Left lung (tissue), 4 donors: ENCODE measurements at regions not wholly inside any gene's neighbourhood (a gene's known extent, or its start where the extent isn't known, plus 50 kb on each side); places are given as distances from the start of the nearest gene placed in this dataset.

ENCODE experiments used
- ATAC-seq: fragments of 200-7000 bp; cut with Tn5 transposase; one replicate; pipeline ENCODE4 v1.9.1; 2020; ENCODE audit warnings: moderate library complexity
- DNase-seq, 4 donors: peaks; one replicate each; pipeline ENCODE4 v3.0.0-alpha.2; 2013 to 2020
- H3K27ac ChIP-seq, 2 donors: fragments of 200-600 bp; sonication (generic) in 1 of 2; one replicate each; pipeline versions ENCODE4 v1.5.0 to v1.8.0; 2020 to 2021
- H3K27me3 ChIP-seq, 2 donors: fragments of 200-600 bp; sonication (generic) in 1 of 2; one replicate each; pipeline versions ENCODE4 v1.5.0 to v1.8.0; 2020 to 2021
- H3K36me3 ChIP-seq, 2 donors: fragments of 200-600 bp; sonication (generic) in 1 of 2; one replicate each; pipeline versions ENCODE4 v1.5.0 to v1.8.0; 2020 to 2021
- H3K4me1 ChIP-seq, 2 donors: fragments of 200-600 bp; one replicate each; pipeline ENCODE4 v1.8.0; 2021
- H3K4me3 ChIP-seq, 2 donors: fragments of 200-600 bp; sonication (generic) in 1 of 2; one replicate each; pipeline versions ENCODE4 v1.5.0 to v1.8.0; 2020 to 2021; ENCODE audit warnings: mild to moderate bottlenecking in 1 of 2
- H3K9me3 ChIP-seq, 2 donors: fragments of 200-600 bp; sonication (generic) in 1 of 2; one replicate each; pipeline versions ENCODE4 v1.5.0 to v1.8.0; 2020 to 2021
- intact Hi-C, 2 donors: fragments of 100-400 bp; cut with DNase I; formaldehyde crosslinking; loops; one replicate each; pipeline versions ENCODE4 v1.11.2 to v1.14.2; 2022
- TF ChIP-seq, protein P1 (sequence below), 2 donors: fragments of 200-600 bp; sonication (generic) in 1 of 2; IDR thresholded peaks; one replicate each; pipeline versions ENCODE4 v1.5.0 to v1.8.0; 2021; ENCODE audit warnings: antibody characterized with exemption in 2 of 2
- donor health status: DM: no; HTN: yes; CAD: no.
- donor health status: DM: no; HTN: no; CAD: no.

DNA sequence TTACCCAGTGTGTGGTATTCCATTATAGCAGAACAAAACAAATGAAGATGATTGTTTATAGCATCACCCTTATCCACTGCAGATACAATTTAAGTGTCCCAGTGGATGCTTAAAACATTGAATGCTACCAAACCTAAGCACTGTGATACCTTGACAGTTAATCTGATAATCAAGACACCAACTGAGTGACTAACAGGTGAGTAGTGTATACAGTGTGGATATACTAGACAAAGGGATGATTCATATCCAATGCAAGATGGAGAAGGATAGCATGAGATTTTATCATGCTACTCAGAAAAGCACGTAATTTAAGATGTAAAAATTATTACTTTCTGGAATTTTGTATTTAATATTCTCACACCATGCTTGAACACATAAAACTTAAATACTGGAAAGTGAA lies 1449.0 kb downstream of the OTOL1 start:
- Histone ChIP-seq H3K9me3 (peaks cover 0 to 5% of the 10 kb centered on the region in 2 donors), H3K27ac (no peak overlapping the region), H3K27me3 (no peaks in the 10 kb centered on the region), H3K36me3 (no peaks in the 10 kb centered on the region), H3K4me1 (no peaks in the 10 kb centered on the region), H3K4me3 (no peak overlapping the region)
- DNase-seq (no peak), ATAC-seq (no peak)
- TF ChIP-seq, protein P1, sequence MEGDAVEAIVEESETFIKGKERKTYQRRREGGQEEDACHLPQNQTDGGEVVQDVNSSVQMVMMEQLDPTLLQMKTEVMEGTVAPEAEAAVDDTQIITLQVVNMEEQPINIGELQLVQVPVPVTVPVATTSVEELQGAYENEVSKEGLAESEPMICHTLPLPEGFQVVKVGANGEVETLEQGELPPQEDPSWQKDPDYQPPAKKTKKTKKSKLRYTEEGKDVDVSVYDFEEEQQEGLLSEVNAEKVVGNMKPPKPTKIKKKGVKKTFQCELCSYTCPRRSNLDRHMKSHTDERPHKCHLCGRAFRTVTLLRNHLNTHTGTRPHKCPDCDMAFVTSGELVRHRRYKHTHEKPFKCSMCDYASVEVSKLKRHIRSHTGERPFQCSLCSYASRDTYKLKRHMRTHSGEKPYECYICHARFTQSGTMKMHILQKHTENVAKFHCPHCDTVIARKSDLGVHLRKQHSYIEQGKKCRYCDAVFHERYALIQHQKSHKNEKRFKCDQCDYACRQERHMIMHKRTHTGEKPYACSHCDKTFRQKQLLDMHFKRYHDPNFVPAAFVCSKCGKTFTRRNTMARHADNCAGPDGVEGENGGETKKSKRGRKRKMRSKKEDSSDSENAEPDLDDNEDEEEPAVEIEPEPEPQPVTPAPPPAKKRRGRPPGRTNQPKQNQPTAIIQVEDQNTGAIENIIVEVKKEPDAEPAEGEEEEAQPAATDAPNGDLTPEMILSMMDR (IDR thresholded peaks at IDR 0.05), result no peak
- intact Hi-C loops, result no loop called here

DNA sequence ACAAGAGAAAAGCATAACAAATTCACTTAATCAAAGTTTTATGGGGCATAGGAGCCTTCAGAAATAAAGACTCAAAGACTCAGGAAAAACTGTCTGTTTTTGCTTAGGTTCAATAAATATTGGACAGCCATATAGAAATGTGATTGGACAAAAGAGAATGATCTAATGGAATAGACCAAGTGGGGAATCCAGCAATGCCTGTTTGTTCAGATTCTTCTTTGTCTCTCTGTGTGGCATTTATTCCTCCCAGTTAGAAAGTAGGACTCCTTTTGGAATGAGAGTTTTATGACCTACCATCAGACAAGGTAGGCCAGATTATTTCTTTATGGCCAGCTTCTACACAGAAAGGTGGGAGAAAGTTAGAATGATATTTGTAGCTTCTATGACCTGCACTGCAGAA lies 1460.1 kb downstream of the OTOL1 start:
- Histone ChIP-seq H3K27me3 (no peaks in the 10 kb centered on the region), H3K4me3 (no peak overlapping the region), H3K36me3 (no peaks in the 10 kb centered on the region), H3K9me3 (peaks cover 0 to 10% of the 10 kb centered on the region in 2 donors), H3K27ac (no peak overlapping the region), H3K4me1 (no peaks in the 10 kb centered on the region)
- TF ChIP-seq, protein P1 (IDR thresholded peaks at IDR 0.05), result no peak
- no peak for DNase-seq
- ATAC-seq, result no peak
- intact Hi-C loops, result no loop called here

DNA sequence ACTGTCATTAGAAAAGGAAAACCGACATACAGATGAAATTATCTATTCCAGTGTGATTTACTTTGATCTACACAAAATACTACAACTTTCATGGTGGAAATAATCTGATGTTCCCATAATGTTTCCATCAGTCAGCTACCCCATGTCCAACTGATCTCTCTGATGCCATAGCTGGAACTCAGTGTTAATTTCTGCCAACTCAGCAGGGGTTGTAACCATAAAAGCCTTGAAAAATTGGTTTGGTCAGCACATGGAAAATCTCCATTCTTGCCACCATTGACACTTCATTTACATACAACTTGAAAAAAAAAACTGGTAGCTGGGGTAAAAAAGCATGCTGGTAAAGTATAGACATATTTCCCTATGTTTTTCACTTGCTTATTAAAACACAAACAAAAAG lies 1463.7 kb downstream of the OTOL1 start:
- TF ChIP-seq, protein P1 (IDR thresholded peaks at IDR 0.05), result no peak
- no peak overlapping the region for H3K4me3 ChIP-seq
- no peak for DNase-seq
- no peaks in the 10 kb centered on the region for H3K4me1 ChIP-seq
- intact Hi-C loops, result no loop called here
- H3K9me3 ChIP-seq, result peaks cover 0 to 18% of the 10 kb centered on the region in 2 donors
- H3K36me3 ChIP-seq, result no peaks in the 10 kb centered on the region
- H3K27ac ChIP-seq, result no peak overlapping the region
- no peak for ATAC-seq
- H3K27me3 ChIP-seq, result no peaks in the 10 kb centered on the region

DNA sequence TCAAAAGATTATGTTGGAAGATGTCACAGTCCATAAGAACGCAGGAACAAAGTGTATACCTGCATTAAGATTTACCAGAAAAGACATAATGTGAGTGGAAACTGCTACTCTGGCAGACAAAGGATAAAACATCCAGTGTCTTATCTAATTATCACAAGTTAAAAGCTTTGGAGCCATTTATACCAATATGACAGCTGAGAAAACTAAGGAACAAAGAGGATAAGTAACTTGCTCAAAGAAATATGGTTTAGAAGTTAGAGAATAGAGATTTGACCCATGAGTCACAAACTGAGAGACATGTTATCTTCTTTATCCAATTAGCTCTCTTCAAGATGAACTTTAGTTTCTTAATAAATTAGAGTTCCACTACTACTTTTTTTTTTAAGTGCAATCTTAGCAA lies 1473.7 kb downstream of the OTOL1 start:
- no peak overlapping the region for H3K4me3 ChIP-seq
- ATAC-seq (no peak), DNase-seq (no peak)
- H3K36me3 ChIP-seq, result no peaks in the 10 kb centered on the region
- H3K27ac ChIP-seq, result no peak overlapping the region
- intact Hi-C loops, result no loop called here
- TF ChIP-seq, protein P1 (IDR thresholded peaks at IDR 0.05), result no peak
- H3K9me3 ChIP-seq, result peaks cover 0 to 24% of the 10 kb centered on the region in 2 donors
- no peaks in the 10 kb centered on the region for H3K4me1 ChIP-seq
- no peaks in the 10 kb centered on the region for H3K27me3 ChIP-seq

DNA sequence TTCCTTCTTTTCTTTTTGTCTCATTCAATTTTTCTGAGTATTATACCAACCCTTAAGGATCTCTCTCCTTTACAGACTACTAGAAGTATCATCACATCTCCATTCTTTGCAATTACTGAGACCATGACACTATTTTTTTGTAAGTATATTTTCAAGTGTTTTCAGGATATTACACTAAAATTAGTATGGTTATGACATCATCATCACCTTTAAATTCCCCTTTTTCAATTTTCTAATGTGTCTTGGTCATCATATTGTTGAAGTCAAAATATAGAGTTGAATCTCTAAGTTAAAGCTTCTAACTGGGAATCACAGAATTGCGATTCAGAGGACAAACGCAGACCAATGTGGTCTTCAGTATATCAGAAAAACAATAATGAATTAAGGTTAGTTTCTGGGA lies 1475.1 kb downstream of the OTOL1 start:
- no peak for ATAC-seq
- Histone ChIP-seq H3K36me3 (no peaks in the 10 kb centered on the region), H3K9me3 (peaks cover 0 to 16% of the 10 kb centered on the region in 2 donors), H3K4me1 (no peaks in the 10 kb centered on the region), H3K27me3 (no peaks in the 10 kb centered on the region), H3K27ac (no peak overlapping the region), H3K4me3 (no peak overlapping the region)
- no peak for DNase-seq
- TF ChIP-seq, protein P1 (IDR thresholded peaks at IDR 0.05), result no peak
- intact Hi-C loops, result no loop called here
